HUES64 (cell line): ENCODE measurements at regions not wholly inside any gene's neighbourhood (a gene's known extent, or its start where the extent isn't known, plus 50 kb on each side); places are given as distances from the start of the nearest gene placed in this dataset.

ENCODE experiments used
- H3K27ac ChIP-seq: 2 replicates; pipeline ENCODE4 v1.7.0; 2013; ENCODE audit warnings: low read depth, low read length, inconsistent platforms
- H3K27me3 ChIP-seq: 2 replicates; pipeline ENCODE4 v1.6.1; 2013; ENCODE audit warnings: mild to moderate bottlenecking, low read length; ENCODE audit not compliant: insufficient read depth
- H3K36me3 ChIP-seq: 2 replicates; pipeline ENCODE4 v1.6.1; 2013; ENCODE audit warnings: mild to moderate bottlenecking, low read length; ENCODE audit not compliant: insufficient read depth
- H3K4me1 ChIP-seq: 2 replicates; pipeline ENCODE4 v1.6.1; 2013; ENCODE audit warnings: mild to moderate bottlenecking, low read length, moderate library complexity; ENCODE audit not compliant: insufficient read depth
- H3K4me3 ChIP-seq: 2 replicates; pipeline ENCODE4 v1.5.1; 2013; ENCODE audit warnings: mild to moderate bottlenecking, low read length, moderate library complexity
- H3K9ac ChIP-seq: 2 replicates; pipeline ENCODE4 v1.6.1; 2013; ENCODE audit warnings: mild to moderate bottlenecking, low read depth, low read length
- H3K9me3 ChIP-seq: 2 replicates; pipeline ENCODE4 v1.6.1; 2013; ENCODE audit warnings: low read depth, low read length; ENCODE audit not compliant: insufficient read depth
- WGBS: fragments of 150-250, 120-280 bp; methylation state at CpG from one replicate; pipeline ENCODE4 v1.1.7; 2013; ENCODE audit warnings: missing lambda C conversion rate; 5-methylcytosine and 5-hydroxymethylcytosine counted together

DNA sequence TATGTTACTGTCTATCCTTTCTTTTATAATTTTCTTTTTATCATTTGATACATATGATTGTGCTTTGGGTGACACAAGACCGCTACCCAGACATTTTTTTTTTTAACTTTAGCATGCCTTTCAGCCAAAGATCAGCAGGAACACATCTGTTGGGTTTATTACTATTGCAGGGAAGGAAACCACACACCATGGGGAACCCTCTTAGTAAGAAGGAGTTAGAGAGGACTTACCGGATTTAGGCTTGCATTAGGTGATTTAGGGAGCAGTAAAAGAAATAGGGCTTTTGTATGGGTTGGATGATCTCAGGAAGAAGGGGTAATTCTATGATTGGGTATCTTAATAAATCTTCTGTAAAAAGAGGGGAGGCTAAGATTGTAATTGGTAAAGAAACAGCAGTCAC is 138.2 kb downstream of the SNX18 start:
- no peaks in the 10 kb centered on the region for H3K27me3 ChIP-seq
- H3K9me3 ChIP-seq = no peaks in the 10 kb centered on the region

DNA sequence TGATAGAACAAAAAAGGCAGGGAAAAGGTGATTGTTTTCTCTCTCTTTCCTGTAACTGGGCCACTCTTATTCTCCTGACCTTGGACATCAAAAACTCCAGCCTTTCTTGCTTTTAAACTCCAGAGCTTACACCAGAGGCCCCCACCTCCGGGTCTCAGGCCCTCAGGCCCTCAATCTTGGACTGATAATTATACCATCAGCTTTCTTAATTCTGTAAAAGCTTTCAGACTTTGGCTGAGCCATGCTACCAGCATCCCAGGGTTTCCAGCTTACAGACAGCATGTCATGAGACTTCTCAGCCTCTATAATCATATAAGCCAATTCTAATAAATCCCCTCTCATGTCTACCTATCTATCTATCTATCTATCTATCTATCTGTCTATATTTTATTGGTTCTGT is 137.7 kb downstream of the SNX18 start:
- no peak overlapping the region for H3K9ac ChIP-seq
- no peak overlapping the region for H3K4me3 ChIP-seq
- no peaks in the 10 kb centered on the region for H3K27me3 ChIP-seq
- H3K27ac ChIP-seq = no peak overlapping the region
- no peaks in the 10 kb centered on the region for H3K4me1 ChIP-seq
- H3K9me3 ChIP-seq = no peaks in the 10 kb centered on the region
- no peaks in the 10 kb centered on the region for H3K36me3 ChIP-seq
- WGBS = 87% methylated on average over 1 of the region's 1 CpG

More for the DNA sequence above, 138.2 kb downstream of the SNX18 start:
- H3K9ac ChIP-seq = no peak overlapping the region
- WGBS = 96% methylated on average over 1 of the region's 2 CpGs
- H3K4me1 ChIP-seq = no peaks in the 10 kb centered on the region
- H3K4me3 ChIP-seq = no peak overlapping the region
- H3K27ac ChIP-seq = no peak overlapping the region
- no peaks in the 10 kb centered on the region for H3K36me3 ChIP-seq

DNA sequence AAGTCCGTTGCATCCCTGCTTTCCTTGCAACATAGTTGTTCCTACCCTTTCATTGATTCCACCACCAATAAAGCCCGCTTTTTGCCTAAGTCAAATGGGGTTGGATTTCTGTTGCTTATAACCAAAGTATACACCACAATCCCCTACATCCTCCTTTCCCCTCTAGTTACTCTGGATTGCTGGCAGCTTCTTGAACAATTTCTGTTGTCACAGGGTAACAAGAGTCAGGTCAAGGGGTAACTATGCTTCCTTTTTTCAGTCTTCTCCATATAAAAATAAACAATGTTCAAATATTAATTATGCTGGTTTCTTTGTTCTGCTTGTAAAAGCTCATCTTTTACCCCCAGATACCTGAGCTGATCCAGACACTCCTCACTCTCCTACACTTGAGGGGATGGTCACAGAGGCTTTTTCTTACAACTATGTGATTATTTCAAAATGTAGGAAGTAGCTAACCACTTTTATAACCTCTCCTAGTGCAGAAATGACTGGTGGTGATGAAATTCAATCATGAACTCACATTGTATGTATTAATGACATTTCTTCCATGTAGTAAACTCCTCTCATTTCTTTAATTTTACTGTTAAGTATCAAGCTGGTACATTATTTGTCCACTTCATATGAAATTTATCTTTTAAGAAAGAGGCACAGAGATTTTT is 136.5 kb downstream of the SNX18 start:
- 94% methylated on average over 2 of the region's 2 CpGs for WGBS
- no peak overlapping the region for H3K27ac ChIP-seq
- no peaks in the 10 kb centered on the region for H3K9me3 ChIP-seq
- no peaks in the 10 kb centered on the region for H3K36me3 ChIP-seq
- no peak overlapping the region for H3K4me3 ChIP-seq
- no peaks in the 10 kb centered on the region for H3K4me1 ChIP-seq
- no peak overlapping the region for H3K9ac ChIP-seq
- H3K27me3 ChIP-seq = no peaks in the 10 kb centered on the region

DNA sequence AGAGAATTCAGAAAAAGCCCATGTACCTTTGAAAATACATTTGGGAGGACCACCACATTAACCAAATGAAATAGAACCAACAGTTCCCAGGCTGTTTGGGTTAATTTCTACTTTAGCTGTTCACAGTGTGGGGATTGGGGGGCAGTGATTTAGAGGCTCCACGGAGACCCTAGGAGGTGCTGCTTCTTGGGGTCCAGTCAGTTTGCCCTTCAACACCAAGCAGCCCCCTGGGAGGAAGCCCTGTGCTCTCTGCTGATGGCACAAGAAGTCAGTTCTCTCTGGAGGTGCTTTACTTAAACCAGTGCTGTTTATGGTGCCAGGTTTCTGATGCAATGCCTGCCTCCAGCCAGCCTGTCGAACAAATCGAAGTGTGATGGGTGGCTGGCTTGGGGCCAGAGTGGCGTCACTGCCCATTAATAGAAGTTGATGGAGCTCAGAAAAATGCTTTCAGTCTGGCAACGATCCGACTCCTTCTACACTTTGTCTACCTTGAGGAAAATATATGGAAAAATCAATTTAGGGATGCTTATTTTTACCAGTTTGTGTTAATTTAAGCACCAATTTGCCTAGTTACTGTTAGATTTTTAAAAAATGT is 134.0 kb downstream of the SNX18 start:
- Histone ChIP-seq H3K9ac (no peak overlapping the region), H3K4me3 (no peak overlapping the region), H3K36me3 (no peaks in the 10 kb centered on the region), H3K4me1 (peaks cover 6% of the 10 kb centered on the region), H3K9me3 (no peaks in the 10 kb centered on the region), H3K27ac (no peak overlapping the region), H3K27me3 (no peaks in the 10 kb centered on the region)
- 97% methylated on average over 6 of the region's 6 CpGs for WGBS

DNA sequence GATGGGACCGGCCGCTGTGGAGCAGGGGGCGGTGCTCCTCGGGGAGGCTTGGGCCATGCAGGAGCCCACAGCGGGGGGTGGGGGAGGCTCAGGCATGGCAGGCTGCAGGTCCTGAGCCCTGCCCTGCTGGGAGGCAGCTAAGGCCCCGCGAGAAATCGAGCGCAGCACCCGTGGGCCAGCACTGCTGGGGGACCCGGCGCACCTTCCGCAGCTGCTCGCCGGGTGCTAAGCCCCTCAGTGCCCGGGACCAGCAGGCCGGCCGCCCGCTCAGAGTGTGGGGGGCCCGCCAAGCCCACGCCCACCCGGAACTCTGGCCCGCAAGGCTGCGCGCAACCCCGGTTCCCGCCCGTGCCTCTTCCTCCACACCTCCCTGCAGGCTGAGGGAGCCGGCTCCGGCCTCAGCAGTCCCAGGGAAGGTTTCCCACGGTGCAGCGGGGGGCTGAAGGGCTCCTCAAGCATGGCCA is 131.5 kb downstream of the SNX18 start:
- Histone ChIP-seq H3K27me3 (no peaks in the 10 kb centered on the region), H3K36me3 (no peaks in the 10 kb centered on the region), H3K4me1 (peaks cover 12% of the 10 kb centered on the region), H3K9me3 (no peaks in the 10 kb centered on the region), H3K27ac (no peak overlapping the region), H3K9ac (no peak overlapping the region), H3K4me3 (no peak overlapping the region)
- WGBS = 93% methylated on average over 32 of the region's 32 CpGs

DNA sequence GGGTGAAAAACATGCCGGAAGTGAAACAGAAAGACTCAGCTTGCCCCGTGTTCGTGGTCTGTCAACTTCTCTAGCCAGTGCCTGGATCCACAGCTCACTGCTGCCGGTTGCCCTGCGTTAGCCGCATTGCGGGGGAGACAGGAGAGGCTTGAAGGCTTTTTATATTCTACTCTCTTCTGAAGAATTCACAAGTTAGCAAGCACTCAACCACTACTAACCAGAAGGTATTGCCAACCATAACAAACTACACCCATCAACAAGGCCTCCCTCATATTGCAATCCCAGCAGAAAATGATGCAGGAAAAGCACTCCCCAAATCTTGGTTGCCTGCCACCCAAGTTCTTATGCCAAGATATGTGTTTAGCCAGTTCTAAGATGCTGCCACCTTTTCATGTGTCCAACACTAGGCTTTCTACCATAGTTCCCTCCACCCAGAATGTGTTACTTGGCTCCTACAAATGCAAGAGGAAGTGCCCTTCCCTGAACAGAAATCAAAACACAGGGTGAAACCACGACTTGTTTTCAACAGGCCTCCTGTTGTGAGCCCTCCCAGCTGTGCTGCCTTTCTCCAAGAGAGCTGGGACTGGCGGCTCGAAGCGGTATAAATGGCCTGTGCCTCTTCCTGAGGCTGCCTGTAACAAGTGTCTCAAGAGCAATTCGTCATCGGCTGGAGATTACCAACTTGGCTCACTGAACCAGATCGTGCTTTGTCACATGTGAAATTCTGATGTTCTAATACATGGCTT is 129.0 kb downstream of the SNX18 start:
- Histone ChIP-seq H3K4me1 (peaks cover 12% of the 10 kb centered on the region), H3K27me3 (no peaks in the 10 kb centered on the region), H3K27ac (no peak overlapping the region), H3K36me3 (no peaks in the 10 kb centered on the region), H3K4me3 (no peak overlapping the region), H3K9ac (no peak overlapping the region), H3K9me3 (no peaks in the 10 kb centered on the region)
- 59% methylated on average over 14 of the region's 14 CpGs for WGBS

DNA sequence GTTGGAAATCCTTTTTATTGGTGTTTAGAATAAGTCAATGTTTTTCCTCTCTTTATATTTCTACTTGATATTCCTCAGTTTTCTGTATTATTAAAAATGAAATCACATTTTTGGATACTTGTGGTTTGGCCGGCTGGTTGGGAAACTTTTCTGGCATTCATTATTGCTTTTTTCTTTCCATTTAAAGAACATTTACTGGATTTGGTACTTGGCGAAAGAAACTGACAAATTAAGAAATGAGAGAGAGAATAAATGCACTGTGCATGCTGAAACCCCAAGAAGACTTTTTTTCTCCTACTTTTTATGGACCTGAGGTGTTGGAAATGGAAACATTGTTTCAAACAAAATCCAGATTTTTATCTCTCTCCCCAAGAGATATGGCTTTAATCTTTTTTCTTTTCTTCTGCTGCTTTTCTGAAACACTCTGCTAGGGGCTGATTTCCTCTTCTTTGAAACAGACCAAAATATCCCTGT is 128.4 kb downstream of the SNX18 start:
- Histone ChIP-seq H3K4me1 (peaks cover 12% of the 10 kb centered on the region), H3K36me3 (no peaks in the 10 kb centered on the region), H3K9ac (no peak overlapping the region), H3K4me3 (no peak overlapping the region), H3K27ac (no peak overlapping the region), H3K9me3 (no peaks in the 10 kb centered on the region), H3K27me3 (no peaks in the 10 kb centered on the region)
- WGBS = 100% methylated on average over 1 of the region's 2 CpGs

DNA sequence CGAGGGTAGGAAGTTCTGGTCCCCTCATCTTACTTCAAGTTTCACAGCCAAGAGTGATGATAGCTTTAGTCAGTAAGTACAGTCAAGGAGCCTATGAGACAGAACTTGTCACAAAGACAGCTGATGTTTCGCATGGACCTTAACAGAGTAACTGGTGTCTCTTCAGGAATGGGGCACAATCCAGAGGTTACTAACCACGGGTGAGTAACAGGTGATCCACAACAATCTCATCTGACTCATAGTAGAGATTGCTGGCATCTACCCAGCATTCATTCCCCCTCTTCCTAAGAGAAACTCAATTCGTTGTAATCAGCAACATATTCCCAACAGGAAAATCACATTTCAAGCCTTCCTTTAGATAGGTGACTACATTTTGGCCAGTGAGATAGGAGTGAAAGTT is 126.7 kb downstream of the SNX18 start:
- H3K36me3 ChIP-seq = no peaks in the 10 kb centered on the region
- H3K27ac ChIP-seq = no peak overlapping the region
- no peak overlapping the region for H3K9ac ChIP-seq
- no peaks in the 10 kb centered on the region for H3K27me3 ChIP-seq
- H3K9me3 ChIP-seq = no peaks in the 10 kb centered on the region
- H3K4me1 ChIP-seq = peaks cover 16% of the 10 kb centered on the region
- WGBS = 98% methylated on average over 4 of the region's 4 CpGs
- no peak overlapping the region for H3K4me3 ChIP-seq

DNA sequence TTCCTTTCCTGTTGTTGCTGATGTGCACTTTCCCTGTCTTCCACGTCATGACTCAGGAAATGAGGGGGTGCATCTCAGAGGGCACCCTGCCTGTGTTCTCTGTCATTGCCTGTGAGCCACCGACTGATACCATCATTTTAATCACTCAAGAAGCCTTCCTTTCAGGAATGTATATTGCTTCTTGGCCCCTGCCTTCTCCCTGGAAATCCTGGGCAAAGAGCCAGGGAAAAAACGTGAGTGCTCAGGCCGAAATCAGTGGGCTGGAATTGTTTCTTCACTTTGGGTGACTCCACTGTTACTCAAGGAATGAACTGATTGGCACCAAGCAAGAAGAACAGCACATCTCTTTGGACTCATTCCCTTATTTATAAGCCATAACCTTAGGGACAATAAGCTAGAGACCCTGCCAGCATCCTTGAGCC is 126.1 kb downstream of the SNX18 start:
- Histone ChIP-seq H3K36me3 (no peaks in the 10 kb centered on the region), H3K9me3 (no peaks in the 10 kb centered on the region), H3K9ac (no peak overlapping the region), H3K27ac (no peak overlapping the region), H3K4me1 (peaks cover 17% of the 10 kb centered on the region), H3K4me3 (no peak overlapping the region), H3K27me3 (no peaks in the 10 kb centered on the region)
- 78% methylated on average over 4 of the region's 4 CpGs for WGBS

DNA sequence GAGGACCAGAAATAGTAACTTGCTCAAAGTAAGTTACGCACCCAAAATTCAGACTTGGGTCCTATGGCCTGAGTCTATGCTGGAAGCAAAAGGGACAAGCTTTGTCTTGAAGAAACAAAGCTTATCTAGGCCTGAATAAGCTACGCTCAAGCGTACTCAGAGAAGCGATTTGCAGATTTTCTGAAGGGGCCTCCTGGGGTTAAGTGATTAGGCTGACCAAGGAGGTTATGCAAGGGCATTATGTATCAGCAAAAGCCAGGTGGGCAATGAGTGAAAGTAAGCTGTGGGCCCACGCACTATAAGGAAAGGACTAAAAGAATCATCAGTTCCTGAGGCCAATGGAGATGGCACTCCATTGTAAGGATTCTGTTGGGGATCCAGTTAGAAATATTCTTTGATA is 122.1 kb downstream of the SNX18 start:
- H3K27me3 ChIP-seq = no peaks in the 10 kb centered on the region
- WGBS = 64% methylated on average over 5 of the region's 5 CpGs
- H3K9ac ChIP-seq = no peak overlapping the region
- 0 out of 2 replicates have a peak, but pooled peaks cover 4% of the 10 kb centered on the region for H3K4me1 ChIP-seq
- H3K27ac ChIP-seq = no peak overlapping the region
- H3K36me3 ChIP-seq = no peaks in the 10 kb centered on the region
- no peaks in the 10 kb centered on the region for H3K9me3 ChIP-seq
- H3K4me3 ChIP-seq = no peak overlapping the region

DNA sequence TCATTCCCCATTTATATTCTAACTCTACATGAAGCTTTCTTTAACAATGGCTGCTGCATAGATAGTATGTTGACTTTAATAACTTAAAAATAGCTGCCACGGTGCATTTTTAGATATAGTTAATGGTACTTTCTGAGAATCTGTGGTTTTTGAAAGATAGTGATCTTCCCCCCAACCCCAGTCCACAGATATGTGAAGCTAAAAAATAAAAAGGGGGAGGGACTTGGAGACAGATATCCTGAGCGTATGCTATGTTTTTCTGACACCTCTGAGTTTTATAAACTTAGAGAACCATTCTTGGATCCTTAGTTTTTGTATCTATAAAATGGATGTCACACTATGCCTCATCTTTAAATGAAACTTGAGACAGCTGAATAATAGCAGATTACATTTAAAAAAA is 120.5 kb downstream of the SNX18 start:
- WGBS = 100% methylated on average over 1 of the region's 2 CpGs
- Histone ChIP-seq H3K27ac (no peak overlapping the region), H3K4me1 (0 out of 2 replicates have a peak, but pooled peaks cover 4% of the 10 kb centered on the region), H3K9me3 (no peaks in the 10 kb centered on the region), H3K27me3 (no peaks in the 10 kb centered on the region), H3K4me3 (no peak overlapping the region), H3K36me3 (no peaks in the 10 kb centered on the region), H3K9ac (no peak overlapping the region)
